ENCODE measurements at regions not wholly inside any gene's neighbourhood (a gene's known extent, or its start where the extent isn't known, plus 50 kb on each side); places are given as distances from the start of the nearest gene placed in this dataset.

DNA sequence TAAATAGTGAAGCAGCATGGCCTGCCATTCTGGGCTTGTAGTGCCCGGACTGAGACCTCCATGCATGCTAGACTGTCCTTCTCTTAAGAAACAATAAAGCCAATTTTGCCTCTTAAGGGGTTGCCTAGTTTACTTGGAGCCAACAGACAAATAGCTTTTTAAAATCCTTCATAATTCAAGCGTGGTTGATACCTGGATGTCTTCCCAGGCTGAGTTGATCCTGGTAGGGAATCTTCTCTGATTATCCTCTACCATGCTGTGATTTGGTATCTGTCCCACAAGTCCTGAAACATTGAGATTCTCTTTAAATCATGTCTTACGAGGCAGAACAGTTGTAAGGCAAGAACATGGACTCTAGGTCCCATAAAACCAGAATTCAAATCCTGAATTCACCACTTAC lies 359.6 kb upstream of the CCL2 start:
- WGBS (ENCODE audit: insufficient coverage, insufficient read length): no CpG with 5 or more reads among the region's 3 CpGs
- DNase-seq (ENCODE audit: low read depth, low spot score): no peak
- Histone ChIP-seq H3K9me3 (ENCODE audit: control insufficient read depth, insufficient read depth, low read length) (no peaks in the 10 kb centered on the region), H3K27me3 (ENCODE audit: control insufficient read depth, insufficient read depth, low read length) (no peaks in the 10 kb centered on the region), H3K27ac (ENCODE audit: low read length) (no peak overlapping the region), H3K4me3 (ENCODE audit: low read length) (no peak overlapping the region), H3K36me3 (ENCODE audit: control insufficient read depth, insufficient read depth, low read length) (no peaks in the 10 kb centered on the region), H3K4me1 (ENCODE audit: control insufficient read depth, insufficient read depth, low read length) (peaks cover 2% of the 10 kb centered on the region; the same call in 1 of the 2 replicates)

DNA sequence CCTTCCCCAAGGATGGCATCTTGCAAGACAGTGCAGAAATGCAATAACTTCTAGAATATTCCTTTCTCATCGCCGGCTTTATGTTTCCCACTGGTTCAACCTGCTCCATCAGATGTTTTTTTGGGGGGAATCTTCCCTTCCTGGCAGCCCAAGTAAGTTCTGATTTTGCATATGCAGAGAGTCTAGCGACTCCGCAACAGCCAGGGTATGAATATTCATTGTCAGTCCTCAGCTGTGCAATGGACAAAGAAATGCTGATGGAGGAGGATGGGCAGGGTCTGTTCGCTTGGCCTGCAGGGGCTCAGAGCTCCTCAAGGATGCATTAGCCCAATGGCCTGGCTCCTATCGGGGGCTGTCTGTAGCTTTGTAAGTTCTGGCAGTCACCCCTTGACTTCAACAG lies 358.8 kb upstream of the CCL2 start:
- Histone ChIP-seq H3K36me3 (ENCODE audit: control insufficient read depth, insufficient read depth, low read length) (no peaks in the 10 kb centered on the region), H3K4me1 (ENCODE audit: control insufficient read depth, insufficient read depth, low read length) (peaks cover 5% of the 10 kb centered on the region; the same call in 1 of the 2 replicates), H3K27ac (ENCODE audit: low read length) (no peak overlapping the region), H3K27me3 (ENCODE audit: control insufficient read depth, insufficient read depth, low read length) (no peaks in the 10 kb centered on the region), H3K9me3 (ENCODE audit: control insufficient read depth, insufficient read depth, low read length) (no peaks in the 10 kb centered on the region), H3K4me3 (ENCODE audit: low read length) (no peak overlapping the region)
- no peak for DNase-seq (ENCODE audit: low read depth, low spot score)
- WGBS (ENCODE audit: insufficient coverage, insufficient read length): no CpG with 5 or more reads among the region's 6 CpGs

DNA sequence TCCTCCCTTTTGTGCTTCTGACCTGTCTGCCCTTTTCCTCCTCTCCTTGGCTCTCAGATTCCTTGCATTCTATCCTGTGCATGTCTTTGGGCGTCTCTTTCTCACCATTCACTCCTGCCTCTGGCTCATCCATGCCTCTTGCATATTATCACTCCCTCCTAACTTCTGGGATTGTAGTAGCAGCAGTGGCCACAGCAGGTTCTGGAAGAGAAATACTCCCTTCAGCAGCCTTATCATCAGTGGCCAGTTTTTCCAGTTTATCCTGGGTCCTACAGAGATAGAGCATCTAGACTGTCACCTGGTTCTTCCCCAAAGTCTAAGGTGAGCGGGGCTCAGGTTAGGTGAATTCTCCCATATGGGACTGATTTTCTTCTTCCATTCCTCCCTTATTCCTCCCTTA lies 354.0 kb upstream of the CCL2 start:
- H3K36me3 ChIP-seq (ENCODE audit: control insufficient read depth, insufficient read depth, low read length): no peaks in the 10 kb centered on the region
- H3K27me3 ChIP-seq (ENCODE audit: control insufficient read depth, insufficient read depth, low read length): no peaks in the 10 kb centered on the region
- H3K9me3 ChIP-seq (ENCODE audit: control insufficient read depth, insufficient read depth, low read length): no peaks in the 10 kb centered on the region
- no CpG with 5 or more reads among the region's 2 CpGs for WGBS (ENCODE audit: insufficient coverage, insufficient read length)
- no peak for DNase-seq (ENCODE audit: low read depth, low spot score)
- H3K4me3 ChIP-seq (ENCODE audit: low read length): no peak overlapping the region
- no peak overlapping the region for H3K27ac ChIP-seq (ENCODE audit: low read length)
- peaks cover 5% of the 10 kb centered on the region; the same call in 1 of the 2 replicates for H3K4me1 ChIP-seq (ENCODE audit: control insufficient read depth, insufficient read depth, low read length)

DNA sequence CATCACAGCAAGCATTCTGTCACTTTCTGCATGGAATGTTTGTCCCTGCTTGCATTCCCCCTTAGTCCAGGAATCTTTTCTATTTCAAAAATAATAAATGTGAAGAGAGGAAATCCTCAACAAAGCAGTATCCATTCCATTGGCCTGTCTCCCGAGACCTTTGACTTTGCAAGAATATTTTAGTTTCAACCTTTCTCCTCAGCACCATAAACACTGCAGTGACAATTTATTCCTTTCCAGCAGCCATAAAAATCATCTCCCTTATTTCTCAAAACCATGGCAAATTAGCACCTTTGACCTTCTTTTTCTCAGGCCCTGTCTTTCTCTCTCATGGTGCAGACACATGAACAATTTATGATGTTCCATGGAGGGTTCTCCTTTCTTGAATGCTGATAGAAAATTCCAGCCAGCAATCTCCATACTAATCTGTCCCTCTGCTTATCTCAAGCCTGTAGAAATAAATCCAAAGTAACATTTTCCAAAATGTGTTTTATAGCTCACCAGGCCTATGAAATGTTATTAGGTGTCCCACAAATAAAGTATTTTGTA lies 352.1 kb upstream of the CCL2 start:
- H3K9me3 ChIP-seq (ENCODE audit: control insufficient read depth, insufficient read depth, low read length): no peaks in the 10 kb centered on the region
- no peak for DNase-seq (ENCODE audit: low read depth, low spot score)
- peaks cover 3% of the 10 kb centered on the region; the same call in 1 of the 2 replicates for H3K4me1 ChIP-seq (ENCODE audit: control insufficient read depth, insufficient read depth, low read length)
- no peak overlapping the region for H3K4me3 ChIP-seq (ENCODE audit: low read length)
- no peak overlapping the region for H3K27ac ChIP-seq (ENCODE audit: low read length)
- H3K27me3 ChIP-seq (ENCODE audit: control insufficient read depth, insufficient read depth, low read length): no peaks in the 10 kb centered on the region
- H3K36me3 ChIP-seq (ENCODE audit: control insufficient read depth, insufficient read depth, low read length): no peaks in the 10 kb centered on the region
- no CpG with 5 or more reads among the region's 1 CpG for WGBS (ENCODE audit: insufficient coverage, insufficient read length)

DNA sequence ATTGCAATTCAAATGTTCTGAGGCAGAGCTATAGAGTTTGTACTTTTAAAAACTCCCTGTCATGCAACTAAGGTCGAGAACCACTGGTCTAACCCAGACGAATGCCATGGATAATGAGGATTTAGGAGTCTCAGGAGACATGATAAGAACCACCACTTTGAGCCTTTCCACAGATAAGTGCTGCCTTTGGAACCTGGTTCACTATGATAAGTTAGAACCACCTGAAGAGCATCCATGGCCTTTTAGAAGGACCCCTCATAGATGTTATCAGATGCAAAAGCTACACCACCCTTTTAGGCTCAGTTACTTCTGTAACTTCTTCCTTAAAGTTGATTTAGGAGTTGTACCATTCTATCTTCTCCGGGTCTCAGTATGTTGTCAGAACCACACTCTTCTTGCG lies 350.6 kb upstream of the CCL2 start:
- Histone ChIP-seq H3K4me3 (ENCODE audit: low read length) (no peak overlapping the region), H3K27ac (ENCODE audit: low read length) (no peak overlapping the region), H3K36me3 (ENCODE audit: control insufficient read depth, insufficient read depth, low read length) (no peaks in the 10 kb centered on the region), H3K27me3 (ENCODE audit: control insufficient read depth, insufficient read depth, low read length) (no peaks in the 10 kb centered on the region), H3K9me3 (ENCODE audit: control insufficient read depth, insufficient read depth, low read length) (no peaks in the 10 kb centered on the region), H3K4me1 (ENCODE audit: control insufficient read depth, insufficient read depth, low read length) (peaks cover 3% of the 10 kb centered on the region; the same call in 1 of the 2 replicates)
- no peak for DNase-seq (ENCODE audit: low read depth, low spot score)
- WGBS (ENCODE audit: insufficient coverage, insufficient read length): no CpG with 5 or more reads among the region's 4 CpGs

DNA sequence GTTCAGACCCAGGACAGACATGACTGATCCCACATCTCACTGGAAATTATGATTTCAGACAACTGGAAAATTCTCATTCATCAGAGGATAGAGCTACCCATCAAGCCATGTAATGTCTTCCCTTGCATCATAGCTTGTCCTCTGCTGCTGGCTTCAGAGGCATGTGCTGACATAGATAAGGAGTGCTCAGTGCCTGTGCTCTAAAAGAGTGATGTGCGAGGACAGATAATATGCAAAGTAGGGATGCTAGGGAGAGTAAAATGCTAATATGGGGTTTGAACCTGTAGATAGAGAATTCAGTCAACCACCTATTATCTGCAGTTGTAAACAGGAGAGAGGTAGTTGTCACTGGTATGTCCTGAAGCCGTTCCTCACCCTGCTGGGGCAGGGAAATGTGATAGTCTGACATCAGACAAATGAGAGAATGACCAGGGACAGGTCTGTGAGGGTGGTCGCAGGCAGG lies 349.7 kb upstream of the CCL2 start:
- WGBS (ENCODE audit: insufficient coverage, insufficient read length): no CpG with 5 or more reads among the region's 3 CpGs
- no peak for DNase-seq (ENCODE audit: low read depth, low spot score)
- peaks cover 3% of the 10 kb centered on the region; the same call in 1 of the 2 replicates for H3K4me1 ChIP-seq (ENCODE audit: control insufficient read depth, insufficient read depth, low read length)
- no peaks in the 10 kb centered on the region for H3K9me3 ChIP-seq (ENCODE audit: control insufficient read depth, insufficient read depth, low read length)
- H3K36me3 ChIP-seq (ENCODE audit: control insufficient read depth, insufficient read depth, low read length): no peaks in the 10 kb centered on the region
- H3K27ac ChIP-seq (ENCODE audit: low read length): no peak overlapping the region
- no peak overlapping the region for H3K4me3 ChIP-seq (ENCODE audit: low read length)
- no peaks in the 10 kb centered on the region for H3K27me3 ChIP-seq (ENCODE audit: control insufficient read depth, insufficient read depth, low read length)

DNA sequence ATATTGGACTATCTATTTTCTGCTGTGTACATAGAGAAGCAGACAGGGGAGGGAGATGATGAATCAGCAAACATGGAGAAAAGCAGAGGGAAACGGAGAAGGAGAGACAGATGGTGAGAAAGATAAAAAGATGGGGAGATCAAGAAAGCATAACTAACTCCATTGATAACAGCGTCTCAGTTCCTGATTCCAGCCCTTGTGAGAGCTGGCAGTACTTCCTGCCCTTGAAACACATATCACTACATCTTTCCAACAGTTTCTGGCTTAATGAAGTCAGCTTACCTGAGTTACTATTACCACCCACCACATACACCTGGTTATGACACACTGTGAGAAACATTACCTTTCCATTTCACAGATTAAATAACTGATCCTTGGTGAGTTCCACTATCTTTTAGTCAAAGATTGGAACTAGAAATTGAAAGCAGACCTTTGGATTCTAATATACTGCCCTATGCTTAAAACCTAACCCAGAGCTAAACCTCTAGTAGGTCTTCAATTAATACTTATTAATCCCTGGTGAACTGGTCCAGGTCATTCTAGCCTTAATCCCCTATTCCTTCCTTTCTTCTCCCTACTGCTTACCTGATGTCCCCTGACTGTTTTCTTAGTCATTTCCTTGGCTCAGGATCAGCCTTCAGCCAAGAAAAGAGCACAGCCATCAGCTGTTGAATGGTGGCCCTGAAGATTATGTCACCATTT lies 346.6 kb upstream of the CCL2 start:
- no peak for DNase-seq (ENCODE audit: low read depth, low spot score)

DNA sequence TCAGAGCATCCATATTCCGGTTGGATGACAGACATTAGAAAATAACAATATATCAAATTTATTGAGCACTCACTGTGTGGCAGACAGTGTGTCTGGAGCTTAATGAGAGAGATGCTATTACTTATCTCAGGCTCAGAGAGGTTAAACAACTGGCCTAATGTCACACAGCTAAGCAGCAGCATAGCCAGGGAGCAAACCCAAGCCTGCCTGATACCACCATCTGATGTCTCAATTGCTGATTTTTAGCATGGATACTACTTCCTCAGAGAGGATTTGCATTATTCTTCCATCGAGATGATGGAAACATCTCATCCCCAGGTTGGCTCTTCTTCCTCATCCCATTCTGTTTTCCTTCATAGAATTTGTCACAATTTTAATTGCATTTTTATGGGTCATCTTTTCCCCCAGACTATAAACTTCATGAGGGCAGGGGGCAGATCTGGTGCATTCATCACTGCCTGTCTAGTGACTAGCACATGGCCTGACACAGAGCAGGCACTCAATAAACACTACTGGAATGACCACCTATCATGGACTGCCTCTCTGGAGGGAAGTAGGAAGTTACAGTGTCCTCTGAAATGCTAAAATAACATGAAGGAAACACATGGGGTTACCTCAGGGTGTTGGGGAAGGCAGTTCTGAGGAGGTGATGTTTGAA lies 344.8 kb upstream of the CCL2 start:
- H3K27me3 ChIP-seq (ENCODE audit: control insufficient read depth, insufficient read depth, low read length): no peaks in the 10 kb centered on the region
- no peak overlapping the region for H3K4me3 ChIP-seq (ENCODE audit: low read length)
- H3K4me1 ChIP-seq (ENCODE audit: control insufficient read depth, insufficient read depth, low read length): no peaks in the 10 kb centered on the region
- no peaks in the 10 kb centered on the region for H3K36me3 ChIP-seq (ENCODE audit: control insufficient read depth, insufficient read depth, low read length)
- no peak overlapping the region for H3K27ac ChIP-seq (ENCODE audit: low read length)
- no CpG with 5 or more reads among the region's 2 CpGs for WGBS (ENCODE audit: insufficient coverage, insufficient read length)
- no peaks in the 10 kb centered on the region for H3K9me3 ChIP-seq (ENCODE audit: control insufficient read depth, insufficient read depth, low read length)
- DNase-seq (ENCODE audit: low read depth, low spot score): no peak

More for the DNA sequence above, 346.6 kb upstream of the CCL2 start:
- Histone ChIP-seq H3K9me3 (ENCODE audit: control insufficient read depth, insufficient read depth, low read length) (no peaks in the 10 kb centered on the region), H3K27me3 (ENCODE audit: control insufficient read depth, insufficient read depth, low read length) (no peaks in the 10 kb centered on the region), H3K4me3 (ENCODE audit: low read length) (no peak overlapping the region), H3K36me3 (ENCODE audit: control insufficient read depth, insufficient read depth, low read length) (no peaks in the 10 kb centered on the region), H3K4me1 (ENCODE audit: control insufficient read depth, insufficient read depth, low read length) (no peaks in the 10 kb centered on the region), H3K27ac (ENCODE audit: low read length) (no peak overlapping the region)
- WGBS (ENCODE audit: insufficient coverage, insufficient read length): no CpG with 5 or more reads among the region's 2 CpGs

DNA sequence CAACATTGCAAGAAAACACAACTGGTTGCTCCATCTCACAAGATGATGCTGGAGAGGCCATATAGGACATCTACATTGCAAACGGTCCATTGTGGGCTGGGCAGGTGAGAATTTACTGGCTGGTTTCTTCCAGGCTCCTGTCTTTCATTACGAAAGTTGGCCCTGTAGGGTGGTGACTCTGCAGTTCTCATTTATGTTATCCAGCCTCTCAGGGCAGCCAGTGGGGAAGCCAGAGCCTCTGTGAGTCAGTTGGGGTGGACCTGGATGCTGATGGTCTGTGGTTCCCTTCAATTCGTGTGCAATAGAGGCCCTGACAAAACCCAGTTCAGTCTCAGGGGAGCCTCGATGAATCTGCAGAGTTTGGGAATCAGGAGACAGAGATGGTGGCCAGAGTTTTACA lies 341.0 kb upstream of the CCL2 start:
- WGBS (ENCODE audit: insufficient coverage, insufficient read length): no CpG with 5 or more reads among the region's 4 CpGs
- DNase-seq (ENCODE audit: low read depth, low spot score): no peak
- no peaks in the 10 kb centered on the region for H3K4me1 ChIP-seq (ENCODE audit: control insufficient read depth, insufficient read depth, low read length)
- H3K27ac ChIP-seq (ENCODE audit: low read length): no peak overlapping the region
- no peaks in the 10 kb centered on the region for H3K27me3 ChIP-seq (ENCODE audit: control insufficient read depth, insufficient read depth, low read length)
- no peaks in the 10 kb centered on the region for H3K9me3 ChIP-seq (ENCODE audit: control insufficient read depth, insufficient read depth, low read length)
- no peaks in the 10 kb centered on the region for H3K36me3 ChIP-seq (ENCODE audit: control insufficient read depth, insufficient read depth, low read length)
- H3K4me3 ChIP-seq (ENCODE audit: low read length): no peak overlapping the region

DNA sequence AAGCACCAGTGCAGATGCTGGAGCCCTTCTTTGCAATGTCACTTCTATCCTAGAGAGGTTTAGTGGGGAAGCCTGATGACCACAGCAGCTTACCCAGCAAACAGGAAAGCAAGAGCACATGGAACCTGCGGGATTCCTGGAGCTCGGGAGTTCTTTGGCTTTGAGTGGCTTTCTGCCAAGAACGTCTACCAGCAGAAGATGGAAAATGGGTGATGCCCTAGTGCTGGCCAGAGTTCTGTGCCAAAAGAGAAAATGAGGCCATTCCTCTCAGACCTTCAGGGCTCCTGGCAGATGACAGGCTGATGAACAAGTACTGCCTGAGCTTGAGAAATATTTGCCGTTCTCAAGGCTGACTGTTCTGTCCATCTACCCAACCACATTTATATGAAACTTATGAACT lies 332.1 kb upstream of the CCL2 start:
- WGBS (ENCODE audit: insufficient coverage, insufficient read length): no CpG with 5 or more reads among the region's 4 CpGs
- no peaks in the 10 kb centered on the region for H3K27me3 ChIP-seq (ENCODE audit: control insufficient read depth, insufficient read depth, low read length)

More for the DNA sequence above, 332.1 kb upstream of the CCL2 start:
- H3K4me3 ChIP-seq (ENCODE audit: low read length): no peak overlapping the region
- H3K27ac ChIP-seq (ENCODE audit: low read length): no peak overlapping the region
- H3K36me3 ChIP-seq (ENCODE audit: control insufficient read depth, insufficient read depth, low read length): no peaks in the 10 kb centered on the region
- H3K4me1 ChIP-seq (ENCODE audit: control insufficient read depth, insufficient read depth, low read length): no peaks in the 10 kb centered on the region
- DNase-seq (ENCODE audit: low read depth, low spot score): no peak
- H3K9me3 ChIP-seq (ENCODE audit: control insufficient read depth, insufficient read depth, low read length): no peaks in the 10 kb centered on the region

Measured in iPS DF 6.9 (cell line).